Vagina (tissue), 2 donors: ENCODE measurements at regions not wholly inside any gene's neighbourhood (a gene's known extent, or its start where the extent isn't known, plus 50 kb on each side); places are given as distances from the start of the nearest gene placed in this dataset.

Source experiments
- POLR2AphosphoS5 ChIP-seq, 2 donors: sonication (generic); formaldehyde crosslinking; IDR thresholded peaks; one replicate each; pipeline ENCODE4 v1.9.0; 2017; ENCODE audit warnings: antibody characterized with exemption in 2 of 2, mild to moderate bottlenecking in 2 of 2, low read depth in 1 of 2; ENCODE audit not compliant: insufficient read depth in 1 of 2
- TF ChIP-seq, protein P1 (sequence below), 3 experiments: fragments of 450-650 bp in 2 of 3; fragments of 200-600 bp in 1 of 3; sonication (generic) in 1 of 3; IDR thresholded peaks; one replicate each; pipeline ENCODE4 v1.5.1; 2017 to 2019; ENCODE audit warnings: antibody characterized with exemption in 3 of 3, mild to moderate bottlenecking in 2 of 3, moderate library complexity in 2 of 3

- no peak for TF ChIP-seq POLR2AphosphoS5 (IDR thresholded peaks at IDR 0.05; ENCODE audit: insufficient read depth in 1 of 2, low read depth in 1 of 2)
- TF ChIP-seq, protein P1, sequence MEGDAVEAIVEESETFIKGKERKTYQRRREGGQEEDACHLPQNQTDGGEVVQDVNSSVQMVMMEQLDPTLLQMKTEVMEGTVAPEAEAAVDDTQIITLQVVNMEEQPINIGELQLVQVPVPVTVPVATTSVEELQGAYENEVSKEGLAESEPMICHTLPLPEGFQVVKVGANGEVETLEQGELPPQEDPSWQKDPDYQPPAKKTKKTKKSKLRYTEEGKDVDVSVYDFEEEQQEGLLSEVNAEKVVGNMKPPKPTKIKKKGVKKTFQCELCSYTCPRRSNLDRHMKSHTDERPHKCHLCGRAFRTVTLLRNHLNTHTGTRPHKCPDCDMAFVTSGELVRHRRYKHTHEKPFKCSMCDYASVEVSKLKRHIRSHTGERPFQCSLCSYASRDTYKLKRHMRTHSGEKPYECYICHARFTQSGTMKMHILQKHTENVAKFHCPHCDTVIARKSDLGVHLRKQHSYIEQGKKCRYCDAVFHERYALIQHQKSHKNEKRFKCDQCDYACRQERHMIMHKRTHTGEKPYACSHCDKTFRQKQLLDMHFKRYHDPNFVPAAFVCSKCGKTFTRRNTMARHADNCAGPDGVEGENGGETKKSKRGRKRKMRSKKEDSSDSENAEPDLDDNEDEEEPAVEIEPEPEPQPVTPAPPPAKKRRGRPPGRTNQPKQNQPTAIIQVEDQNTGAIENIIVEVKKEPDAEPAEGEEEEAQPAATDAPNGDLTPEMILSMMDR (IDR thresholded peaks at IDR 0.05) = no peak
Measured at GRCh38 chr13:99695857-99696256, 194.6 kb downstream of the TM9SF2 start.
